GM12892 (cell line): ENCODE measurements at regions not wholly inside any gene's neighbourhood (a gene's known extent, or its start where the extent isn't known, plus 50 kb on each side); places are given as distances from the start of the nearest gene placed in this dataset.

Experiments used
- POLR2A ChIP-seq: IDR thresholded peaks from 2 replicates; pipeline ENCODE4 v1.6.1; 2011; ENCODE audit warnings: low read depth, low read length, control low read depth
- POLR2AphosphoS5 ChIP-seq: IDR thresholded peaks from 2 replicates; pipeline ENCODE4 v1.6.1; 2011; ENCODE audit warnings: low read depth, low read length, control low read depth
- TAF1 ChIP-seq: IDR thresholded peaks from 2 replicates; pipeline ENCODE4 v1.6.1; 2011; ENCODE audit warnings: low read depth, mild to moderate bottlenecking, control low read depth, low read length, borderline replicate concordance

DNA sequence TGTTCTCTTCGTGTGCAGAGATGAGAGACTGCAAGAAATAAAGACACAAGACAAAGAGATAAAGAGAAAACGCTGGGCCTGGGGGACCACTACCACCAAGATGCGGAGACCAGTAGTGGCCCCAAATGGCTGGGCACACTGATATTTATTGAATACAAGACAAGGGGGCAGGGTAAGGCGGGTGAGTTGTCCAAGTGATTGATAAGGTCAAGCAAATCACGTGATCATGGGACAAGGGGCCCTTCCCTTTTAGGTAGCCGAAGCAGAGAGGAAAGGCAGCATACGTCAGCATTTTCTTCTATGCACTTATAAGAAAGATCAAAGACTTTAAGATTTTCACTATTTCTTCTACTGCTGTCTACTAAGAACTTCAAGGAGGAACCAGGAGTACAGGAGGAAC, 762.1 kb downstream of the TNS3 start:
- TF ChIP-seq POLR2A (no peak), POLR2AphosphoS5 (no peak), TAF1 (no peak)
